CD14-positive monocyte (primary cell): ENCODE measurements at regions not wholly inside any gene's neighbourhood (a gene's known extent, or its start where the extent isn't known, plus 50 kb on each side); places are given as distances from the start of the nearest gene placed in this dataset.

ENCODE experiments used
- DNase-seq, 3 donors: peaks; one replicate each; pipeline ENCODE4 v3.0.0-alpha.2; 2011 to 2022
- H2AFZ ChIP-seq: 2 replicates; pipeline ENCODE4 v1.6.0; 2012; ENCODE audit warnings: mild to moderate bottlenecking, low read depth, low read length, inconsistent platforms; ENCODE audit not compliant: insufficient read depth, poor library complexity, severe bottlenecking
- H3K27ac ChIP-seq, 2 donors: 1 replicate in 1 of 2; 2 replicates in 1 of 2; pipeline ENCODE4 v1.5.1; 2012 to 2013; ENCODE audit warnings: low read length in 2 of 2, control low read depth in 1 of 2, inconsistent platforms in 1 of 2, low read depth in 1 of 2, mild to moderate bottlenecking in 1 of 2
- H3K27me3 ChIP-seq, 2 donors: one replicate each; pipeline versions ENCODE4 v1.6.0 to v1.6.1; 2011 to 2013; ENCODE audit warnings: low read length in 2 of 2; ENCODE audit not compliant: control insufficient read depth in 2 of 2, insufficient read depth in 2 of 2
- H3K36me3 ChIP-seq, 2 donors: replicated peaks in 1 of 2; 1 replicate in 1 of 2; 2 replicates in 1 of 2; pipeline versions ENCODE4 v1.5.1 to v1.6.1; 2012 to 2013; ENCODE audit warnings: low read length in 2 of 2, control low read depth in 1 of 2, inconsistent platforms in 1 of 2, mild to moderate bottlenecking in 1 of 2; ENCODE audit not compliant: insufficient read depth in 2 of 2, control insufficient read depth in 1 of 2
- H3K4me1 ChIP-seq, 2 donors: 1 replicate in 1 of 2; 2 replicates in 1 of 2; pipeline versions ENCODE4 v1.5.1 to v1.6.1; 2012 to 2013; ENCODE audit warnings: low read length in 2 of 2, control low read depth in 1 of 2, inconsistent platforms in 1 of 2, mild to moderate bottlenecking in 1 of 2, moderate library complexity in 1 of 2; ENCODE audit not compliant: insufficient read depth in 2 of 2, control insufficient read depth in 1 of 2
- H3K4me2 ChIP-seq: replicated peaks from 2 replicates; pipeline ENCODE3; 2012; ENCODE audit warnings: low read length, moderate library complexity, mild to moderate bottlenecking; ENCODE audit not compliant: poor library complexity, severe bottlenecking; ENCODE audit errors: extremely low read depth
- H3K4me3 ChIP-seq, 3 experiments: fragments of 200-600 bp in 1 of 3; sonication (generic) in 1 of 3; replicated peaks in 1 of 3; 1 replicate in 2 of 3; 2 replicates in 1 of 3; pipeline ENCODE4 v1.5.1; 2011 to 2013; ENCODE audit warnings: low read length in 3 of 3, mild to moderate bottlenecking in 3 of 3, control low read depth in 2 of 3, low read depth in 2 of 3, inconsistent platforms in 1 of 3, moderate library complexity in 1 of 3
- H3K79me2 ChIP-seq: 2 replicates; pipeline ENCODE4 v1.6.0; 2012; ENCODE audit warnings: mild to moderate bottlenecking, control low read depth, inconsistent platforms, low read length, moderate library complexity; ENCODE audit not compliant: insufficient read depth
- H3K9ac ChIP-seq: 2 replicates; pipeline ENCODE4 v1.6.0; 2017; ENCODE audit warnings: low read length, mild to moderate bottlenecking; ENCODE audit not compliant: insufficient read depth, poor library complexity, severe bottlenecking
- H3K9me3 ChIP-seq, 2 donors: replicated peaks in 1 of 2; 1 replicate in 1 of 2; 2 replicates in 1 of 2; pipeline versions ENCODE4 v1.5.1 to v1.6.1; 2012 to 2013; ENCODE audit warnings: low read length in 2 of 2, control low read depth in 1 of 2; ENCODE audit not compliant: control insufficient read depth in 1 of 2, insufficient read depth in 1 of 2
- H4K20me1 ChIP-seq: 2 replicates; pipeline ENCODE4 v1.6.0; 2012; ENCODE audit warnings: mild to moderate bottlenecking, low read length, control low read depth, moderate library complexity; ENCODE audit not compliant: insufficient read depth
- H3K27ac Mint-ChIP-seq, 7 donors: one replicate each; pipeline ENCODE4 v1.8.0; 2020; ENCODE audit warnings: mild to moderate bottlenecking in 7 of 7, mixed read lengths in 7 of 7, moderate library complexity in 6 of 7, inconsistent platforms in 2 of 7
- H3K27me3 Mint-ChIP-seq, 3 donors: one replicate each; pipeline ENCODE4 v1.8.0; 2021 to 2022; ENCODE audit warnings: low read depth in 3 of 3, mild to moderate bottlenecking in 3 of 3, mixed read lengths in 3 of 3, moderate library complexity in 3 of 3, inconsistent platforms in 1 of 3
- H3K36me3 Mint-ChIP-seq, 2 donors: one replicate each; pipeline ENCODE4 v1.8.0; 2020; ENCODE audit warnings: mixed read lengths in 2 of 2, inconsistent platforms in 1 of 2, mild to moderate bottlenecking in 1 of 2
- H3K4me1 Mint-ChIP-seq: one replicate; pipeline ENCODE4 v1.8.0; 2020; ENCODE audit warnings: mild to moderate bottlenecking, mixed read lengths
- H3K4me3 Mint-ChIP-seq, 2 donors: one replicate each; pipeline ENCODE4 v1.8.0; 2020; ENCODE audit warnings: mild to moderate bottlenecking in 2 of 2, mixed read lengths in 2 of 2, moderate library complexity in 1 of 2
- H3K9me3 Mint-ChIP-seq, 7 donors: one replicate each; pipeline ENCODE4 v1.8.0; 2020 to 2022; ENCODE audit warnings: mixed read lengths in 7 of 7, mild to moderate bottlenecking in 6 of 7, moderate library complexity in 6 of 7, inconsistent platforms in 2 of 7
- CTCF ChIP-seq: fragments of 200-600 bp; IDR thresholded peaks from one replicate; pipeline ENCODE4 v1.8.0; 2022; ENCODE audit warnings: antibody characterized with exemption, mild to moderate bottlenecking
- WGBS: methylation state at CpG from one replicate; pipeline ENCODE4 v1.1.5; 2013; ENCODE audit warnings: missing lambda C conversion rate; ENCODE audit not compliant: insufficient coverage; 5-methylcytosine and 5-hydroxymethylcytosine counted together
- intact Hi-C, 2 donors: fragments of 100-400 bp; cut with micrococcal nuclease; formaldehyde crosslinking; loops; one replicate each; pipeline versions ENCODE4 v1.15.0 to v1.15.1; 2023

GRCh38 chr6:4435981-4436445 lies 300.6 kb upstream of the ECI2 start:
- H3K4me3 Mint-ChIP-seq: no peak overlapping the region
- Histone ChIP-seq H2AFZ (no peak overlapping the region), H3K9ac (no peak overlapping the region), H3K4me2 (no peak overlapping the region), H3K27ac (no peak overlapping the region), H3K4me3 (no peak overlapping the region), H3K27me3 (no peaks in the 10 kb centered on the region), H3K79me2 (no peaks in the 10 kb centered on the region), H3K9me3 (no peaks in the 10 kb centered on the region), H3K4me1 (no peaks in the 10 kb centered on the region), H4K20me1 (no peaks in the 10 kb centered on the region), H3K36me3 (no peaks in the 10 kb centered on the region)
- no peaks in the 10 kb centered on the region for H3K36me3 Mint-ChIP-seq
- peaks cover 0 to 5% (median 0%) of the 10 kb centered on the region in 3 donors for H3K27me3 Mint-ChIP-seq
- peaks cover 0 to 13% (median 4%) of the 10 kb centered on the region in 7 donors for H3K9me3 Mint-ChIP-seq
- no peaks in the 10 kb centered on the region for H3K4me1 Mint-ChIP-seq
- no peak for DNase-seq
- 91% methylated on average over 1 of the region's 2 CpGs for WGBS
- no peak overlapping the region for H3K27ac Mint-ChIP-seq
- TF ChIP-seq CTCF: no peak
- intact Hi-C loops: no loop called here

DNA sequence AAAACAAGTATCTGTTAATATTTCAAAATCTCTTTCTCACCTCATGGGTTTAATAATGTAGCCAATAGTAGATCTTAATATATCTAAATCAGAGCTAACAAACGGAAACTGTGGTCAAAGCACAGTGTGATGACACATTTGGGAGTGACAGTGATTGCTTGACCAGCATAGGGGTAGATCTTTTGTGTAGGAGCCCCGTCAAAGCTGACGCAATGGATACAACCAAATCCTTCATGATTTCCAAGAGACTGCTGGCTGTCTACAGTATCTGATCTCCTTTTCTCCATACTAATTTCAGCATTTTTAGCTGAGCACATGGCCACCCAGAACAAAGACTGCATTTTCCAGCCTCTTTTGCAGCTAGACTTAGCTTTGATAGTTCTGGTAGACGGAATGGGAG lies 299.3 kb upstream of the ECI2 start:
- no peaks in the 10 kb centered on the region for H4K20me1 ChIP-seq
- peaks cover 5 to 8% of the 10 kb centered on the region in 2 donors for H3K9me3 ChIP-seq
- peaks cover 0 to 5% (median 0%) of the 10 kb centered on the region in 3 donors for H3K27me3 Mint-ChIP-seq
- intact Hi-C loops: no loop called here
- no peaks in the 10 kb centered on the region for H3K4me1 ChIP-seq
- no peak overlapping the region for H3K27ac ChIP-seq
- H3K9ac ChIP-seq: no peak overlapping the region
- no peak overlapping the region for H3K4me3 Mint-ChIP-seq
- H3K4me2 ChIP-seq: no peak overlapping the region
- no peaks in the 10 kb centered on the region for H3K4me1 Mint-ChIP-seq
- H3K9me3 Mint-ChIP-seq: peaks cover under 1 to 16% (median 8%) of the 10 kb centered on the region in 7 donors
- no peaks in the 10 kb centered on the region for H3K27me3 ChIP-seq
- H3K4me3 ChIP-seq: no peak overlapping the region
- H2AFZ ChIP-seq: no peak overlapping the region
- no peaks in the 10 kb centered on the region for H3K79me2 ChIP-seq
- TF ChIP-seq CTCF: no peak
- H3K36me3 ChIP-seq: no peaks in the 10 kb centered on the region
- WGBS: 90% methylated on average over 1 of the region's 4 CpGs
- H3K36me3 Mint-ChIP-seq: no peaks in the 10 kb centered on the region
- H3K27ac Mint-ChIP-seq: no peak overlapping the region
- no peak for DNase-seq
